OCI-LY1 (cell line): ENCODE measurements at regions not wholly inside any gene's neighbourhood (a gene's known extent, or its start where the extent isn't known, plus 50 kb on each side); places are given as distances from the start of the nearest gene placed in this dataset.

ENCODE experiments used
- H2AFZ ChIP-seq: fragments of 200-600 bp; sonication (generic), shearing (Covaris generic); 2 replicates; pipeline ENCODE4 v1.6.0; 2014; ENCODE audit warnings: antibody characterized with exemption, mild to moderate bottlenecking, low read length
- H3F3A ChIP-seq: fragments of 200-600 bp; sonication (generic), shearing (Covaris generic); 2 replicates; pipeline ENCODE4 v1.6.0; 2014; ENCODE audit warnings: mild to moderate bottlenecking, antibody characterized with exemption, low read length, moderate library complexity; ENCODE audit not compliant: insufficient read depth
- H3K27ac ChIP-seq: fragments of 200-600 bp; sonication (generic); 2 replicates; pipeline ENCODE4 v1.5.1; 2014; ENCODE audit warnings: low read length, mixed run types, mild to moderate bottlenecking, low read depth; ENCODE audit not compliant: poor library complexity, severe bottlenecking
- H3K27me3 ChIP-seq: fragments of 200-600 bp; sonication (generic); 2 replicates; pipeline ENCODE4 v1.6.0; 2014; ENCODE audit warnings: antibody characterized with exemption, mild to moderate bottlenecking, low read length, moderate library complexity; ENCODE audit not compliant: insufficient read depth
- H3K36me3 ChIP-seq: fragments of 200-600 bp; sonication (generic); 2 replicates; pipeline ENCODE4 v1.6.1; 2014; ENCODE audit warnings: mild to moderate bottlenecking, antibody characterized with exemption, low read length, moderate library complexity, mixed read lengths; ENCODE audit not compliant: insufficient read depth
- H3K4me1 ChIP-seq: fragments of 200-600 bp; sonication (generic); 2 replicates; pipeline ENCODE4 v1.5.1; 2014; ENCODE audit warnings: mild to moderate bottlenecking, low read length, moderate library complexity; ENCODE audit not compliant: insufficient read depth, severe bottlenecking
- H3K4me2 ChIP-seq: fragments of 200-600 bp; sonication (generic), shearing (Covaris generic); 2 replicates; pipeline ENCODE4 v1.6.1; 2014; ENCODE audit warnings: low read length
- H3K4me3 ChIP-seq: fragments of 200-600 bp; sonication (generic); 2 replicates; pipeline ENCODE4 v1.5.1; 2014; ENCODE audit warnings: low read length, low read depth, mild to moderate bottlenecking, mixed read lengths; ENCODE audit not compliant: poor library complexity, severe bottlenecking
- H3K79me2 ChIP-seq: fragments of 200-600 bp; shearing (Covaris generic); 2 replicates; pipeline ENCODE4 v1.6.1; 2016; ENCODE audit warnings: mixed run types, low read length, mixed read lengths; ENCODE audit not compliant: insufficient read depth
- H3K9ac ChIP-seq: fragments of 200-600 bp; sonication (generic), shearing (Covaris generic); 2 replicates; pipeline ENCODE4 v1.6.1; 2014; ENCODE audit warnings: mild to moderate bottlenecking, low read length, mixed read lengths
- H3K9me2 ChIP-seq: fragments of 200-600 bp; sonication (generic), shearing (Covaris generic); 2 replicates; pipeline ENCODE4 v1.6.1; 2014; ENCODE audit warnings: low read depth, mild to moderate bottlenecking, low read length, mixed read lengths
- H3K9me3 ChIP-seq: fragments of 200-600 bp; shearing (Covaris generic); 2 replicates; pipeline ENCODE4 v1.6.1; 2014; ENCODE audit warnings: low read length, mixed read lengths
- H4K20me1 ChIP-seq: fragments of 200-600 bp; sonication (generic), shearing (Covaris generic); 2 replicates; pipeline ENCODE4 v1.6.0; 2016; ENCODE audit warnings: mild to moderate bottlenecking, low read length; ENCODE audit not compliant: insufficient read depth
- EZH2 ChIP-seq: fragments of 200-600 bp; sonication (generic), shearing (Covaris generic); IDR thresholded peaks from 2 replicates; pipeline ENCODE4 v1.8.0; 2017; ENCODE audit warnings: borderline replicate concordance, mixed run types, mild to moderate bottlenecking, antibody characterized with exemption, low read length, moderate library complexity, mixed read lengths
- TF ChIP-seq, protein P1 (sequence below): fragments of 200-600 bp; sonication (generic), shearing (Covaris generic); IDR thresholded peaks from 2 replicates; pipeline ENCODE4 v1.5.1; 2017; ENCODE audit warnings: mild to moderate bottlenecking, antibody characterized with exemption, low read length, moderate library complexity, mixed read lengths

DNA sequence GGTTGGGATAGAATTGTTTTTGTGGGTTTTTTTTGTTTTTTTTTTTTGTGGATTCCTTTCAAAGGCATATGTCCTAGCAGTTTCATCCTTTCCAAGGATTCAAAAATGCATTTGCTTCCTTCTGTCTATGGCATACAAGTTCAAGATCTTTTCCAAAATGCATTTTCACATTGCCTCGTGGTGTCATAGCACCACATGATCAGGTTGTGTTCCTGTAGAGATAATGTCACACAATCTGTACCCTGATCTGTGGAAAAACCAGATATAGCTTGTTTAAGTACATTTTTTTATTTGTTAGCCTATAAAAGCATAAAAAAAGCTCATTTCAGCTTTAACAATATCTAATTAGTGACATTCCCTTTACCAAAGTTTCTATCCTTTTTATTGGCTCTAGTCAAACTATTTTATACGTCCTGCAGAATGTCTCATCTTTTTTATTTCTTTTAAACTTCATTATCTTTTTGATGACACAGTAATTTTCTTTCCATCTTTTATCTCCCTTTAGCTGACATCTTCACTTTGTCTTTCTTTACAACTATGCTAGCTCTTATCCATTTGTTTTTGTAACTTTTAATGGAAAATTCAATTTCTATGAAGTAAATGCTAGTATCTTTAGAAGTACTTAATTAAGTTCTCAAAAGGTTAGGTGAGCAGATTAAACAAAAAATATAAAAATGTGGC, 106.0 kb upstream of the NOVA1 start:
- H3K36me3 ChIP-seq = no peaks in the 10 kb centered on the region
- H3K4me3 ChIP-seq = no peak overlapping the region
- no peaks in the 10 kb centered on the region for H3K4me1 ChIP-seq
- H3K27me3 ChIP-seq = no peaks in the 10 kb centered on the region
- H3K79me2 ChIP-seq = no peaks in the 10 kb centered on the region
- H2AFZ ChIP-seq = no peak overlapping the region
- H3K9me2 ChIP-seq = no peaks in the 10 kb centered on the region
- no peak overlapping the region for H3K4me2 ChIP-seq
- H3K9ac ChIP-seq = no peak overlapping the region
- no peak overlapping the region for H3K27ac ChIP-seq
- no peaks in the 10 kb centered on the region for H3F3A ChIP-seq
- no peaks in the 10 kb centered on the region for H4K20me1 ChIP-seq
- no peaks in the 10 kb centered on the region for H3K9me3 ChIP-seq
- TF ChIP-seq, protein P1, sequence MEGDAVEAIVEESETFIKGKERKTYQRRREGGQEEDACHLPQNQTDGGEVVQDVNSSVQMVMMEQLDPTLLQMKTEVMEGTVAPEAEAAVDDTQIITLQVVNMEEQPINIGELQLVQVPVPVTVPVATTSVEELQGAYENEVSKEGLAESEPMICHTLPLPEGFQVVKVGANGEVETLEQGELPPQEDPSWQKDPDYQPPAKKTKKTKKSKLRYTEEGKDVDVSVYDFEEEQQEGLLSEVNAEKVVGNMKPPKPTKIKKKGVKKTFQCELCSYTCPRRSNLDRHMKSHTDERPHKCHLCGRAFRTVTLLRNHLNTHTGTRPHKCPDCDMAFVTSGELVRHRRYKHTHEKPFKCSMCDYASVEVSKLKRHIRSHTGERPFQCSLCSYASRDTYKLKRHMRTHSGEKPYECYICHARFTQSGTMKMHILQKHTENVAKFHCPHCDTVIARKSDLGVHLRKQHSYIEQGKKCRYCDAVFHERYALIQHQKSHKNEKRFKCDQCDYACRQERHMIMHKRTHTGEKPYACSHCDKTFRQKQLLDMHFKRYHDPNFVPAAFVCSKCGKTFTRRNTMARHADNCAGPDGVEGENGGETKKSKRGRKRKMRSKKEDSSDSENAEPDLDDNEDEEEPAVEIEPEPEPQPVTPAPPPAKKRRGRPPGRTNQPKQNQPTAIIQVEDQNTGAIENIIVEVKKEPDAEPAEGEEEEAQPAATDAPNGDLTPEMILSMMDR = no peak
- TF ChIP-seq EZH2 = no peak

DNA sequence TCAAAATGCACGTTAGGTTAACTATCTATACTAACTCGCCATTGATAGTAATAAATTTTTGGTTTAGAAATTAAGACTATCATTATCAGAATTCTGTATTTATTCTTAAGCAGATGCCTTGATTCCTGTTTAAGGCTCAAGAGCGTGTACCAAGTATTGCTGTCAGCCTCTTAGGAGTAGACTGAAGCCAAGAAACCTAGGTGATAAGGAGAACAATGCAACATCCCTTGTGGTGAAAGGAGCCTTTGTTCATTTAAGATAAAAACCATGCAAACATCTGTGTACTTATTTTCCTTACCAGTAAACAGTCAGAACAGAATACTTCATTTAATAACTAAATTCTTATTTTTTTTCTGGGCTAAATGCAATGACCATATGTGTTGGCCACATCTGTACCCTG, 109.4 kb upstream of the NOVA1 start:
- no peaks in the 10 kb centered on the region for H3K27me3 ChIP-seq
- TF ChIP-seq EZH2 = no peak
- TF ChIP-seq, protein P1 = no peak
- no peaks in the 10 kb centered on the region for H3K36me3 ChIP-seq
- H3K9me3 ChIP-seq = no peaks in the 10 kb centered on the region
- H3K4me2 ChIP-seq = no peak overlapping the region
- H3K9ac ChIP-seq = no peak overlapping the region
- no peaks in the 10 kb centered on the region for H3K9me2 ChIP-seq
- no peaks in the 10 kb centered on the region for H4K20me1 ChIP-seq
- no peaks in the 10 kb centered on the region for H3F3A ChIP-seq
- H3K4me3 ChIP-seq = no peak overlapping the region
- no peaks in the 10 kb centered on the region for H3K4me1 ChIP-seq
- H2AFZ ChIP-seq = no peak overlapping the region
- no peak overlapping the region for H3K27ac ChIP-seq
- H3K79me2 ChIP-seq = no peaks in the 10 kb centered on the region

DNA sequence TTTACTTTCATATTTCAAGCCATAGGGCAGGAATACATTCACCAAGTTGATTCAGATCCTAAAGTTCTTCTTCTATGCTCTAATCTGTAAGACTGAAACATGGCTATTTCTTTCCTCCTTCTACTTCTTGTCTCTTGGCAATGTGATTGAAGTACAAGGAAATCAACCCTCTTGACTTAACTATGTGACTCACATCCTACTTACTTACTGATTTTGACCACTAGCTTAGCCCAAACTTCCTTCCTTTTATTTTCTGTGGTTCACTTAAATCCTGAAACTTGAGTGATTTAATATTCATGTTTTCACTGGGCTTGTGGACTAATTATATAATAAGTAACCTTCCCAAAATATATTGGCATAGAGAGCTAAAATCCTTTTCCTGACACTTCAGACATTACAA, 111.2 kb upstream of the NOVA1 start:
- H3K4me3 ChIP-seq = no peak overlapping the region
- H3K27ac ChIP-seq = no peak overlapping the region
- no peak for TF ChIP-seq EZH2
- TF ChIP-seq, protein P1 = no peak
- H3K4me1 ChIP-seq = no peaks in the 10 kb centered on the region
- no peak overlapping the region for H3K4me2 ChIP-seq
- no peaks in the 10 kb centered on the region for H3K36me3 ChIP-seq
- H3K27me3 ChIP-seq = no peaks in the 10 kb centered on the region
- no peaks in the 10 kb centered on the region for H3K9me3 ChIP-seq
- no peak overlapping the region for H2AFZ ChIP-seq
- no peaks in the 10 kb centered on the region for H3F3A ChIP-seq
- H3K9me2 ChIP-seq = no peaks in the 10 kb centered on the region
- no peaks in the 10 kb centered on the region for H4K20me1 ChIP-seq
- no peaks in the 10 kb centered on the region for H3K79me2 ChIP-seq
- H3K9ac ChIP-seq = no peak overlapping the region
